AG08396 (cell line): ENCODE measurements at regions not wholly inside any gene's neighbourhood (a gene's known extent, or its start where the extent isn't known, plus 50 kb on each side); places are given as distances from the start of the nearest gene placed in this dataset.

Experiments
- DNase-seq: peaks from one replicate; pipeline ENCODE4 v3.0.0; 2012; ENCODE audit warnings: low spot score, mixed read lengths

GRCh38 chr1:82686774-82687173, 886.0 kb downstream of the ADGRL2 start:
- no peak for DNase-seq

DNA sequence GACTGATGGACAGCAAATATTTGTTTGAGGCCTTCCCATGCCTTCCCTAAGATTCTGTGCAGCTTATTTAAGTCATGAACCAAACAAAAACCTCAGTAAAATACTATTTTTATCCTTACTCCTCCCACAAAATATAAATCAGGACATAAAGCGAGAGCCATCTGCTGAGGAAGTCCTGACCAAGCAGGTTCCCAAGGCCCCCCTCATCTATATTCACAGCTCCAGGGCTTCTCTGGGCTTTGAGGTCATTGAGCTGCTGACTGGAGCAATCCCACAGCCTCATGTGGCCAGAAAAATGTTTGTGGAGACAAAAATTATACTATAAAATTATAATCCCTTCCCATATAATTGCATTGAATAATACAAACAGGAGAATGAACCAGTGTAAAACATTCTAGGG, 846.2 kb downstream of the ADGRL2 start:
- no peak for DNase-seq

DNA sequence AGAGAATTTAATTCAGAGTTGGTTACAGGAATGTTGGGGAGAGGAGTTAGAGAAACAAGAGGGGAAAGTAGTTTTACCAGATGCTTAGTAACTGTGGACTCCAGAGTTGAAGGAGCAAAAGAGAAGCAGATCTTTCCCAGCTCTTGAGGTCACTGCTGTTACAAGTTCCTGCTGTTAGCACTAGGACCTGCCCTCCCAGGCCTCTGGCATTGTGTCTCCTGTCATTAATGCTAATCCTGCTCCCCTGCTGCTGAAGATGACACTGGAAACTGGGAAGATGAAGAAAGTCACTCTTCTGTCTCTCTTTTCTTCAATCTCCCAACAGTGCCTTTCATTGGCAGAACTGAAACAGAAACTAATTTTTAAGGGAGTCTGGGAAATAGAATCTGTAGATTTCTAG, 845.6 kb downstream of the ADGRL2 start:
- no peak for DNase-seq

GRCh38 chr1:82644186-82644915, 843.6 kb downstream of the ADGRL2 start:
- no peak for DNase-seq

DNA sequence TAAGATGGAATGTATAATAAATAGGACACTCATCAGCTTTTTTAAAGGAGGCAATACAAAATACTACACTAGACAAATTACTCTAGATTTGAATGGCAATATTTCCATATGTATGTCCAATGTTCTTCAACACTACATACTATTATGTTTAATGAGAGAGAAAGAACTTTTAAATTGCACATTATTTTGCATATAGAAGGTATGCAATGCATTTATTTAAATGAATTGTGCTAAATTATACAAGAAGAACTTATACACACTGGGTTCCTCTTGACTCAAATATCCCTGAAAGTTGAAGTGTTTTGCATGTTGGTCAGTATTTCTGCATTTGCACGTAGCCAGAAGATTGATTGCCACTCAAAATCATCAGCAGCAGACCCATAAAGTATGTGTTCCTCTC, 839.6 kb downstream of the ADGRL2 start:
- DNase-seq: no peak

DNA sequence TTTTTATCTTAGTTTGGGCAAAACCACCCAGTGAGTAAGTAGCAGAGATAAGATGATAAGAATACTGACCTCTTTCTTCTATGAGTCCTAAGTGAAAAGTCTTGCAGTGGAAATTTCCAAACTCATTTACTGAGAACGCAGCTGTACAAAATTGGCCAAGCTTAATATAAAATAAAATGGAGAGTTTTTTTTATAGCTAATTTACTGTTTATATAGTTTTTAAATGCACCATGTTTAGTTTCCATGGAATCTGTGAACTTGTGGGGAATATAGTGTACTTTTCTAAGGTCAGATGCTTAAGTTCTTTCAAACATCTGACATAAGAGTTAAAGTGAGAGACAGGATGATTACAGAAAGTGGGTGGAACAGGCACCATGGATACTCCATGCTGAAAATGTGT, 833.5 kb downstream of the ADGRL2 start:
- DNase-seq: no peak

DNA sequence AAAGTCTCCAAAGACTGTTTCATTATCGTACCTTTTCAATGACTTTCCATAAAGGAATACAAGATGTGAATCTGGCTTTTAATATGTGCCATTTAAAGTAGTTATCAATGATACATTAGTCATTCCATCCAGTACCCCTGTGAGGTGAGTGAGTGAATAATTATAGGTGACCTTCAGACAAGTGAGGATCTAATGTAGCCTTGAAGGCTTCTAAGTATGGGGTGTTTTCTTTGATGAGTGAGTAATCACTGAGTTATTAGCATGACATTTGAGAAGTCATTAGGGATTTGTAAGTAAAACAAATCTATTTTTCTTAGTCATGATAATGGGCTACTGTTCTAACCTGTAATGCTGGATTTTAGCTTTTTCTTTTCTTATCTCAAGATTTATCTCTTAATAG, 831.4 kb downstream of the ADGRL2 start:
- no peak for DNase-seq

- DNase-seq: no peak
Observed at GRCh38 chr1:82628887-82629286, 828.2 kb downstream of the ADGRL2 start.

- DNase-seq: no peak
Observed at GRCh38 chr1:82625537-82625936, 824.8 kb downstream of the ADGRL2 start.

GRCh38 chr1:82621076-82621475, 820.3 kb downstream of the ADGRL2 start:
- DNase-seq: no peak

DNA sequence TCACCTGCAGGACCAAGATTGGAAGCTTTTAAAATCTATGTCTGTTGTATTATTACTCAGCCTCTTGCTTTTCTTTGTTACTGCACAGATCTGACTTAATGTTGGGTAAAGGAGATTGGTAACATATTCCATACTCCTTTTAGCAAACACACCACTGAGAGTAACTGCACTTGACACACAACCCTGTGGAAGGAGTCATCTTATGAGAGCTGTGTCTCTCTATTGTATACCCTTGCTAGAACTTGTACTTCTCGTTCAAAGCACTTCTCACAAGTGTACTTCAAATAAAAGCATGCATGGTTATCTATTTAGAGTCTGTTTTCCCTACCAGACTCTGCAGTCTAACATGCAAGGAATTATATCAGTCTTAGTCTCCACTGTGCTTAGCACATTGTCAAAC, 813.4 kb downstream of the ADGRL2 start:
- no peak for DNase-seq

DNA sequence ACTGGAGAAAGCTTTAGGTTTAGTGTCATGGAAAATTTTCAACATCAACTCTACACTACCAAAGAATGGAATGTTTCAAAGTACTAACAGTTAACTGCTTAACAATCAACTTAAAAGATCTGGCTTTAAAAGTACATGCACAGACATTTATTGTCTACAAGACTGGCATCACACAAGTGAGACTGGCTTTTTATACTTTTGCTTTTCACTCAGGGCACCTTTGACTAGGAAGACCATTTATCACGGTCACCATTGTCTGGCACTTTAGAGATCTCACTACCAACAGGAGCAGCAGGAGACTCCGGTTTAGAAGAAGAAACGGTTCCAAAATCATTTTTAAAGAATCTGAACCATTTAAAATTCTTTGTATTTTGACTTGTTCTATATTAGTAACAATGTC, 812.3 kb downstream of the ADGRL2 start:
- no peak for DNase-seq

- no peak for DNase-seq
Observed at GRCh38 chr1:82606546-82606945, 805.8 kb downstream of the ADGRL2 start.

DNA sequence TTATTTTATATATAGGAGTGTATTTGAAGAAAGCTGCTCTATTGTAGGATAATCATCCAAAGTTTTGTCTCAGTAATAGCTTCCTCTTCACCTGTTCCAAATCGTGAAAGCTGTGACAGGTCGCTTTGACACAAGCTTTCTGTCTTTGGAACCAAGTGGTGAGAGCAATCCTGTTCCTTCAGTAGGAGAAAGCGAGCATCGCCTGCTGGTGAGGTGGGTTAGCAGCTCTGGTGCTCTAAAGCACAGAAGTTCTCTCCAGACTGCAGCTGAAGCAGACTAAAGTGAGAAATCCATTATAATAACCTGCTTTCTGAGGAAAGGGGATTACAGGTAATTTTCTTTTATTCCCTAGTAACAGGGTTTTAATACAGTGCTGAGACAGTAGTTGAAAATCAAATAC, 803.8 kb downstream of the ADGRL2 start:
- DNase-seq: no peak

- DNase-seq: no peak
Observed at GRCh38 chr1:82600314-82600713, 799.6 kb downstream of the ADGRL2 start.

DNA sequence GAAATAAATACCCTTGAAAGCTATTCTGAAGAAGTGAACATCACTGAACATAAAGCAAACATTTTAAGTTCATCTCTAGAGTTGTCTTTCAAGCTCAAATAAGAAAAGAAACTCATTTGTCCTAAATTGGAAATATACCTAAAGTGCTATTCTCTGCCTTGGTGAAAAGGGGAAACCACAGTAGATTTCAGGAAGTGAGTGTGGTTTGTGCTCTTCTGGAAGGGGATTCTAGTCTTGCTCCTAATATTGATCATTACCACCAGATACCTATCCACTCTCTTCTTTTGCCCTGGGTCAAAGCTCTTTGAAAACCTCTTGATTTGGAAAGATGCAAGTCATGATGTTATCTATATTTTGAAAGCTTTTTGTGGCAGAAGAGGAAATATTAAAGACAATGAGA, 798.1 kb downstream of the ADGRL2 start:
- no peak for DNase-seq

DNA sequence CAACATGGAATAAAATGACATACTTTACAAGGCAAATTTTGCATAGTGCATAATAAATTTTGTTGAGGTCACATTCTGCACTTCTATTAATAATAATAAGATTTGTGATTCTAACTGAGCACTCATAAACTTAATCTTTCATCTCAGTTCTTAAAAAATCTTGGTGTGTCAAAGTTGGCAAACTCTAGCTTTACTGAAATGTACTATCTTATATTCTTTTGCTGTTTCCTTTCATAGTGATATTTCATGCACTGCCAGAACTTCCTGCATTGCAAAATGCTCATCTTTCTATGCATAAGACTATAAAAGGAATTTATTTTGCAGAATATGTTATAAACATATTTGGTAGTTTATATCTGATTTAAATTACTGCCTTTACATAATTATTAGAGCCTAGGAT, 797.6 kb downstream of the ADGRL2 start:
- no peak for DNase-seq

DNA sequence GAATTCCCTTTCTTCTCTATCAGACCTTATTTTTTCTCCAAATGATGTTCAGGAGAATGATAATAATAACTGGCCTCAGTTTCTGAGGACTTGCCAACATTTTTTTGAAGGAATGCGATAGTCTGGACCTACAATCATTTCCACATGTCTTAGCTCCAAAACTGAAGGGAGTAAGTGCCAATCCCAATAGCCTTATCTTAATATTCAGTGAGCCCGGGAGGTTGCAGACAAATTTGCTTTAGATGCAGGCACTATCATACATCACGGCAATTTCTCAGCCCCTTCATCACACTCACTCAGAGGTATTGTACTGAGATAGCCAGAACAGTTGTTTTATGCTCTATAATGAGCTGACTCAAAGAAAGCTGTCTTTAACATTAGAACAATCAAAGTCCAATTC, 796.9 kb downstream of the ADGRL2 start:
- no peak for DNase-seq

- DNase-seq: no peak
Observed at GRCh38 chr1:82597141-82597540, 796.4 kb downstream of the ADGRL2 start.

DNA sequence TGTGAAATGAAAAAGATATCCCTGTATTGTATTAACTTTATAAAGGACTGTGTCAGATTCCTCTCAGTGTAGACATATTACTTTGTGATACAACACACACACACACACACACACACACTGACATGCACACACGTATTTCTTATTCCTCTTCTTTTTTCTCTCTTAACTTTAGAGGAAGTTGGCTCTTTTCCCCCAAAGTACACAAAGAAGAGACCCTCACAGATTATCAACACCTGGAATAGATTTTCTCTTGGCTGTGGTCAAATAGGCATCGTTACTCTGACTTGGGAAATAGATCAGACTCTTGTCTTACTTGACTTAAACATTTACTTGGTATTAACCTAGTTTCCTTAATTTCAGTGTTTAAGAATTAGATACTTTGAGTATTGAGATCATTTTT, 792.8 kb downstream of the ADGRL2 start:
- no peak for DNase-seq

DNA sequence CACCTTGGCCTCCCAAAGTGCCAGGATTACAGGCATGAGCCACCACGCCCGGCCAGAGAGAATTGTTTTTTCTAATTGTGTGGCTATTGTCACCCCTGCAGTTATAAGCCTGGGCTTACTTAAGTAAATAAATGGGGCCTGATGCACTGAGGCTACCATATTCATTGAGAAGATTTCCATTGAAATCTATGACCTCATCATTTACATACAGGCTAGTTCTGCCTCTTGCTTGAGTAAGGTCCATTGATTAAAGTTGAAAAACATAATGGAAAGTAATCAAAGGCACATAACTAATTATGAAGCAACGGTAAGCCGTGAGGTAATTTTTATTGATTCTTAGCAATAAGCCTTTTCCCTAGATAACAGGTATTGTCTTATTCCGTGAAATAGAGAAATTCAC, 788.9 kb downstream of the ADGRL2 start:
- no peak for DNase-seq

DNA sequence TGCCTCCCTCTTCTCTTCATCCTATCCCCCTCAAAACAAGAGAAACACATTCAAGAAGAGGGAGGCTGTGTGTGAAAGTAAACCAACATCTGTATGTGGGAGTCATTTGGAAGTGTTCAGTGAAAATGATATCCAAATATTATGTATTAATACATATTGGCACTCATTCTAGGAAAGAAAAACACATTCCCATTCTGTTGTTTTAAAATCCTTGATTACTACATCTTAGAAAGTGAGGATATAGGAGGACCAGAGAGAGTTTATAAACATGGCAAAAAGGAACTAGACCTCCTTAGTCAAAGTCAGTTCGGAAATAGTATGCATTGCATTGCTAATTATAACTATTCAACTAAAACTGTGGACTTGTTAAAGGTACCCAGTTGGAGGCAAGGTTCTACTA, 786.6 kb downstream of the ADGRL2 start:
- DNase-seq: no peak

DNA sequence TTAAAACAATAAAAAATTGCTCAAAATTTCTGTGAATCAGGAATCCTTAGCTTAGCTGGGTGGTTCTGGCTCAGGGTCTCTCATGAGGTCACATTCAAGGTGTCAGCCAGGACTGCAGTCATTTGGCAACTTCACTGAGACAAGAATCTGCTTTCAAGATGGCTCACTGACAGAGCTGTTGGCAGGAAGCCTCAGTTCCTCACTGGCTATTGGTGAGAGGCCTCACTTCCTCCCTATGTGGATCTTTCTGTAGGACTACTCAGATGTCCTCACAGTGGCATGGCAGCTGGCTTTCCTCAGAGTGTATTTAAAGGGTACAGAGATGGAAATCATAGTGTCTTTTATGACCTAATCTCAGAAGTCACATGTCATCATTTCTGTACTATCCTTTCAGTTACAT, 785.7 kb downstream of the ADGRL2 start:
- no peak for DNase-seq

GRCh38 chr1:82582347-82582746, 781.6 kb downstream of the ADGRL2 start:
- no peak for DNase-seq
